SU-DHL-6 (cell line): ENCODE measurements at regions not wholly inside any gene's neighbourhood (a gene's known extent, or its start where the extent isn't known, plus 50 kb on each side); places are given as distances from the start of the nearest gene placed in this dataset.

Experiments used
- EZH2phosphoT487 ChIP-seq: fragments of 200-600 bp; sonication (generic), shearing (Covaris generic); conservative IDR thresholded peaks from 2 replicates; pipeline ENCODE4 v1.6.1; 2018; ENCODE audit warnings: mild to moderate bottlenecking, antibody characterized with exemption, low read length, moderate library complexity, mixed read lengths
- TF ChIP-seq, protein P1 (sequence below): fragments of 200-600 bp; sonication (generic); IDR thresholded peaks from one replicate; pipeline ENCODE4 v1.5.1; 2017; ENCODE audit warnings: antibody characterized with exemption, mild to moderate bottlenecking, low read length, moderate library complexity; ENCODE audit not compliant: insufficient read depth, poor library complexity, severe bottlenecking

DNA sequence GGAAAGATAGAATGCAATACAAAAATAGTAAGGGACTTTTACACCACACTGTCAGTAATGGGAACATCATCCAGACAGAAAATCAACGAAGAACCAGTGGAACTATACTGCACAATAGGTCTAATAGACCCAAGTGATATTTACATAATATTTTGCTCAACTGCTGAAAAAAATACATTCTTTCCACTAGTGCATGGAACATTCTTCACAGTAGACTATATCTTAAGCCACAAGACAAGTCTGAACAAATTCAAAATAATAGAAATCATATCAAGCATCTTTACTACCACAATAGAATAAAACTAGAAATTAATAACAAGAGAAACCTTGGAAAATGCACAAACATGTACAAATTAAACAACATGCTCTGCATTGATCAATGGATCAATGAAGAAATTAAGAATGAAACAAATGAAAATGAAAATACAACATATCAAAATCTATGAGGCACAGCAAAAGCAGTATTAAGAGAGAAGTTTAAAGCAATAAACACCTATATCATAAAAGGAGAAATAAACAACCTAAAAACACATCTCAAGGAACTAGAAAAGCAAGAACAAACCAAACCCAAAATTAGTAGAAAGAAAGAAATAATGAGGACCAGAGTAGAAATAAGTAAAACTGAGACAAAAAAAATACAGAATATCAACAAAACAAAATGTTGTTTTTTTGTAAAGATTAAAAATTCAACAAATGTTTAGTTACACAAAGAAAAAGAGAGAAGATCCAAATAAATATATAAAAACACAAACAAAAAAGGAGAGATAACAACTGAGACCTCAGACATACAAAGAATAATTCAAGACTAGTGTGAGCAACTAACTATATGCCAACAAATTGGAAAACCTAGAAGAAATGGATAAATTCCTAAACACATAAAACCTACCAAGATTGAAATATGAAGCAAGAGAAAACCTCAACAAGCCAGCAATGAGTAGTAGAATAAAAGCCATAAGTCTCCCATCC is 51.5 kb upstream of the ANTXR2 start:
- TF ChIP-seq, protein P1, sequence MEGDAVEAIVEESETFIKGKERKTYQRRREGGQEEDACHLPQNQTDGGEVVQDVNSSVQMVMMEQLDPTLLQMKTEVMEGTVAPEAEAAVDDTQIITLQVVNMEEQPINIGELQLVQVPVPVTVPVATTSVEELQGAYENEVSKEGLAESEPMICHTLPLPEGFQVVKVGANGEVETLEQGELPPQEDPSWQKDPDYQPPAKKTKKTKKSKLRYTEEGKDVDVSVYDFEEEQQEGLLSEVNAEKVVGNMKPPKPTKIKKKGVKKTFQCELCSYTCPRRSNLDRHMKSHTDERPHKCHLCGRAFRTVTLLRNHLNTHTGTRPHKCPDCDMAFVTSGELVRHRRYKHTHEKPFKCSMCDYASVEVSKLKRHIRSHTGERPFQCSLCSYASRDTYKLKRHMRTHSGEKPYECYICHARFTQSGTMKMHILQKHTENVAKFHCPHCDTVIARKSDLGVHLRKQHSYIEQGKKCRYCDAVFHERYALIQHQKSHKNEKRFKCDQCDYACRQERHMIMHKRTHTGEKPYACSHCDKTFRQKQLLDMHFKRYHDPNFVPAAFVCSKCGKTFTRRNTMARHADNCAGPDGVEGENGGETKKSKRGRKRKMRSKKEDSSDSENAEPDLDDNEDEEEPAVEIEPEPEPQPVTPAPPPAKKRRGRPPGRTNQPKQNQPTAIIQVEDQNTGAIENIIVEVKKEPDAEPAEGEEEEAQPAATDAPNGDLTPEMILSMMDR, result no peak
- TF ChIP-seq EZH2phosphoT487, result no peak
